GM23338 (cell line): ENCODE measurements at regions not wholly inside any gene's neighbourhood (a gene's known extent, or its start where the extent isn't known, plus 50 kb on each side); places are given as distances from the start of the nearest gene placed in this dataset.
A peak's percentile ranks its signal among the peaks of the same experiment; 100 is the strongest.

Experiments
- ATAC-seq: fragments of 200-7000 bp; cut with Tn5 transposase; 3 replicates; pipeline ENCODE4 v1.9.1; 2020
- DNase-seq: peaks from one replicate; pipeline ENCODE4 v3.0.0-alpha.2; 2015; ENCODE audit warnings: low spot score
- H2AFZ ChIP-seq: fragments of 200-600 bp; sonication (generic); 2 replicates; pipeline ENCODE4 v1.8.0; 2016; ENCODE audit warnings: antibody characterized with exemption, mild to moderate bottlenecking, moderate library complexity
- H3F3A ChIP-seq: fragments of 200-600 bp; sonication (generic); replicated peaks from 2 replicates; pipeline ENCODE4 v1.8.0; 2017; ENCODE audit warnings: antibody characterized with exemption, mixed run types, low read depth
- H3K27ac ChIP-seq: fragments of 200-600 bp; sonication (generic); 2 replicates; pipeline ENCODE4 v1.6.1; 2016; ENCODE audit warnings: low read depth
- H3K27me3 ChIP-seq: fragments of 200-600 bp; sonication (generic); 2 replicates; pipeline ENCODE4 v1.8.0; 2016; ENCODE audit warnings: mild to moderate bottlenecking, mixed run types, moderate library complexity; ENCODE audit not compliant: insufficient read depth
- H3K36me3 ChIP-seq: fragments of 200-600 bp; sonication (generic); 2 replicates; pipeline ENCODE4 v1.8.0; 2016; ENCODE audit warnings: mild to moderate bottlenecking; ENCODE audit not compliant: insufficient read depth
- H3K4me1 ChIP-seq: fragments of 200-600 bp; sonication (generic); 2 replicates; pipeline ENCODE4 v1.8.0; 2016; ENCODE audit warnings: mild to moderate bottlenecking, moderate library complexity; ENCODE audit not compliant: insufficient read depth
- H3K4me2 ChIP-seq: fragments of 200-600 bp; sonication (generic); 2 replicates; pipeline ENCODE4 v1.7.1; 2017; ENCODE audit warnings: mixed run types
- H3K4me3 ChIP-seq: fragments of 200-600 bp; sonication (generic); 2 replicates; pipeline ENCODE4 v1.6.1; 2016; ENCODE audit warnings: mixed run types
- H3K79me2 ChIP-seq: fragments of 200-600 bp; sonication (generic); replicated peaks from 2 replicates; pipeline ENCODE4 v1.8.0; 2017; ENCODE audit warnings: mild to moderate bottlenecking; ENCODE audit not compliant: insufficient read depth
- H3K9me2 ChIP-seq: fragments of 200-600 bp; sonication (generic); 2 replicates; pipeline ENCODE4 v1.8.0; 2017; ENCODE audit not compliant: insufficient read depth
- H4K20me1 ChIP-seq: fragments of 200-600 bp; sonication (generic); replicated peaks from 2 replicates; pipeline ENCODE4 v1.8.0; 2017; ENCODE audit warnings: mild to moderate bottlenecking; ENCODE audit not compliant: insufficient read depth
- H3K27ac Mint-ChIP-seq: 2 replicates; pipeline ENCODE4 v1.8.0; 2020; ENCODE audit warnings: inconsistent platforms, mild to moderate bottlenecking, moderate library complexity, mixed read lengths
- H3K27me3 Mint-ChIP-seq: 3 replicates; pipeline ENCODE4 v1.8.0; 2022; ENCODE audit warnings: low read depth, mild to moderate bottlenecking, moderate library complexity, mixed read lengths, inconsistent platforms; ENCODE audit not compliant: insufficient read depth, poor library complexity
- H3K36me3 Mint-ChIP-seq: 3 replicates; pipeline ENCODE4 v1.8.0; 2021; ENCODE audit warnings: low read depth, mild to moderate bottlenecking, inconsistent platforms, moderate library complexity, mixed read lengths
- H3K4me1 Mint-ChIP-seq: 3 replicates; pipeline ENCODE4 v1.8.0; 2020; ENCODE audit warnings: mild to moderate bottlenecking, inconsistent platforms, mixed read lengths
- H3K4me3 Mint-ChIP-seq: 3 replicates; pipeline ENCODE4 v1.8.0; 2021; ENCODE audit warnings: moderate library complexity, mild to moderate bottlenecking, inconsistent platforms, mixed read lengths
- H3K9me3 Mint-ChIP-seq: 3 replicates; pipeline ENCODE4 v1.8.0; 2020; ENCODE audit warnings: moderate library complexity, mild to moderate bottlenecking, inconsistent platforms, mixed read lengths
- CREB1 ChIP-seq: fragments of 250-450 bp; sonication (Bioruptor Pico); IDR thresholded peaks from 2 replicates; pipeline ENCODE4 v1.5.0; 2020; ENCODE audit warnings: low read depth, mild to moderate bottlenecking, moderate library complexity
- CTCF ChIP-seq, 2 experiments: fragments of 200-600 bp in 1 of 2; sonication (generic) in 1 of 2; conservative IDR thresholded peaks; 2 replicates each; pipeline versions ENCODE4 v1.5.1 to v1.6.1; 2016 to 2017; ENCODE audit warnings: antibody characterized with exemption in 2 of 2, low read depth in 2 of 2, mild to moderate bottlenecking in 2 of 2, moderate library complexity in 1 of 2
- ETS1 ChIP-seq: IDR thresholded peaks from 2 replicates; pipeline ENCODE4 v1.6.1; 2016; ENCODE audit warnings: antibody characterized with exemption
- EZH2 ChIP-seq: fragments of 200-600 bp; sonication (generic); IDR thresholded peaks from one replicate; pipeline ENCODE4 v1.8.0; 2017; ENCODE audit warnings: antibody characterized with exemption, mild to moderate bottlenecking, low read depth; ENCODE audit not compliant: unreplicated experiment
- EZH2phosphoT487 ChIP-seq: fragments of 200-600 bp; sonication (generic); IDR thresholded peaks from one replicate; pipeline ENCODE4 v1.8.1; 2018; ENCODE audit warnings: antibody characterized with exemption; ENCODE audit not compliant: unreplicated experiment
- JUNB ChIP-seq: IDR thresholded peaks from one replicate; pipeline ENCODE4 v1.6.1; 2016; ENCODE audit warnings: antibody characterized with exemption; ENCODE audit not compliant: unreplicated experiment
- POLR2AphosphoS5 ChIP-seq: IDR thresholded peaks from 2 replicates; pipeline ENCODE4 v1.6.1; 2016; ENCODE audit warnings: antibody characterized with exemption, low read depth
- REST ChIP-seq: IDR thresholded peaks from one replicate; pipeline ENCODE4 v1.6.1; 2018; ENCODE audit warnings: antibody characterized with exemption; ENCODE audit not compliant: unreplicated experiment
- ZNF114 ChIP-seq: fragments of 250-450 bp; sonication (Bioruptor Pico); IDR thresholded peaks from 2 replicates; pipeline ENCODE4 v1.5.0; 2020; ENCODE audit warnings: mild to moderate bottlenecking, moderate library complexity
- ZNF331 ChIP-seq: fragments of 250-450 bp; sonication (Bioruptor Pico); IDR thresholded peaks from 2 replicates; pipeline ENCODE4 v1.5.0; 2020; ENCODE audit warnings: low read depth, mild to moderate bottlenecking, moderate library complexity
- ZNF462 ChIP-seq: fragments of 250-450 bp; sonication (Bioruptor Pico); IDR thresholded peaks from 2 replicates; pipeline ENCODE4 v1.5.0; 2020; ENCODE audit warnings: mild to moderate bottlenecking, moderate library complexity

GRCh38 chr4:37139987-37140386 lies 104.6 kb upstream of the NWD2 start:
- no peaks in the 10 kb centered on the region for H4K20me1 ChIP-seq
- no peaks in the 10 kb centered on the region for H3K36me3 ChIP-seq
- H3F3A ChIP-seq: no peaks in the 10 kb centered on the region
- TF ChIP-seq REST (no peak), EZH2 (no peak), CREB1 (CRISPR knock-in tag) (no peak), POLR2AphosphoS5 (no peak), ETS1 (no peak), ZNF462 (no peak), ZNF331 (CRISPR knock-in tag) (no peak), JUNB (no peak), CTCF (conservative IDR thresholded peaks at IDR 0.05; ENCODE audit: low read depth in 2 of 2) (no peak), ZNF114 (no peak), EZH2phosphoT487 (no peak)
- H3K4me2 ChIP-seq: no peak overlapping the region
- DNase-seq: no peak
- H3K4me3 ChIP-seq: no peak overlapping the region
- no peaks in the 10 kb centered on the region for H3K9me2 ChIP-seq
- no peaks in the 10 kb centered on the region for H3K4me1 ChIP-seq
- H3K79me2 ChIP-seq: no peaks in the 10 kb centered on the region
- no peak overlapping the region for H3K27ac ChIP-seq
- H2AFZ ChIP-seq: peak overlapping the region; percentile 38; the same call in 1 of the 2 replicates
- Mint-ChIP-seq H3K9me3 (no peaks in the 10 kb centered on the region), H3K27ac (no peak overlapping the region), H3K36me3 (no peaks in the 10 kb centered on the region), H3K4me3 (no peak overlapping the region), H3K27me3 (peaks cover 4% of the 10 kb centered on the region), H3K4me1 (no peaks in the 10 kb centered on the region)
- H3K27me3 ChIP-seq: no peaks in the 10 kb centered on the region
- no peak for ATAC-seq
